HepG2 (cell line): ENCODE measurements at regions not wholly inside any gene's neighbourhood (a gene's known extent, or its start where the extent isn't known, plus 50 kb on each side); places are given as distances from the start of the nearest gene placed in this dataset.
A peak's percentile ranks its signal among the peaks of the same experiment; 100 is the strongest.

Experiments
- ATAC-seq: fragments of 200-7000 bp; cut with Tn5 transposase; 3 replicates; pipeline ENCODE4 v1.9.1; 2020; ENCODE audit warnings: mild to moderate bottlenecking, moderate library complexity
- BruUV-seq: library from RNA; stranded (reverse); fragments of 400-500 nt; replicated peaks from 2 replicates; lab custom pipeline; 2021; lab: Mats Ljungman, UMichigan
- CTCF ChIA-PET: fragments of 300-600 bp; formaldehyde crosslinking; extraction: SDS; loops from one replicate; lab custom pipeline; 2021; ENCODE audit warnings: low total read pairs, inconsistent platforms, low intra/inter-chr PET ratio; lab: Yijun Ruan, JAX
- POLR2A ChIA-PET: fragments of 350-600 bp; sonication (Branson Sonifier 250); formaldehyde crosslinking; loops from one replicate; lab custom pipeline; 2020; ENCODE audit warnings: antibody characterized with exemption, inconsistent platforms; lab: Yijun Ruan, JAX
- DNase-seq: peaks from one replicate; pipeline ENCODE4 v3.0.0-alpha.2; 2015; ENCODE audit warnings: low spot score
- FAIRE-seq: peaks from 3 replicates; lab custom pipeline; 2011; peaks lifted over from hg19 to GRCh38; lab: Jason Lieb, UNC
- H2AFZ ChIP-seq: one replicate; pipeline ENCODE4 v1.6.1; 2011; ENCODE audit warnings: low read length, inconsistent platforms
- H3K27ac ChIP-seq: fragments of 300-600 bp; 3 replicates; pipeline ENCODE4 v1.8.0; 2011; ENCODE audit warnings: mixed run types, mild to moderate bottlenecking, mixed read lengths, low read length, inconsistent platforms; ENCODE audit not compliant: insufficient read depth; ENCODE audit errors: extremely low read length
- H3K27me3 ChIP-seq, 2 experiments: fragments of 200-600 bp in 1 of 2; 2 replicates in 1 of 2; 3 replicates in 1 of 2; pipeline versions ENCODE4 v1.6.0 to v1.8.0; 2011; ENCODE audit warnings: low read length in 2 of 2, mild to moderate bottlenecking in 2 of 2, moderate library complexity in 2 of 2, inconsistent platforms in 1 of 2; ENCODE audit not compliant: insufficient read depth in 2 of 2, control insufficient read depth in 1 of 2
- H3K36me3 ChIP-seq, 2 experiments: fragments of 200-600 bp in 1 of 2; replicated peaks in 1 of 2; 2 replicates in 1 of 2; 3 replicates in 1 of 2; pipeline versions ENCODE4 v1.5.1 to v1.8.0; 2011; ENCODE audit warnings: low read length in 2 of 2, inconsistent platforms in 1 of 2; ENCODE audit not compliant: insufficient read depth in 2 of 2, control insufficient read depth in 1 of 2
- H3K4me1 ChIP-seq: 2 replicates; pipeline ENCODE4 v1.5.1; 2012; ENCODE audit warnings: low read length, inconsistent platforms; ENCODE audit not compliant: insufficient read depth
- H3K4me2 ChIP-seq: 2 replicates; pipeline ENCODE4 v1.6.0; 2011; ENCODE audit warnings: low read depth, low read length, inconsistent platforms
- H3K4me3 ChIP-seq, 3 experiments: fragments of 200-600 bp in 1 of 3; sonication (generic), shearing (Covaris generic) in 1 of 3; replicated peaks in 1 of 3; 2 replicates each; pipeline ENCODE4 v1.5.1; 2011 to 2016; ENCODE audit warnings: low read length in 3 of 3, inconsistent platforms in 2 of 3, low read depth in 2 of 3, mild to moderate bottlenecking in 2 of 3, control low read depth in 1 of 3, mixed read lengths in 1 of 3; ENCODE audit not compliant: insufficient read depth in 1 of 3
- H3K79me2 ChIP-seq: one replicate; pipeline ENCODE4 v1.6.1; 2011; ENCODE audit warnings: low read length, inconsistent platforms; ENCODE audit not compliant: insufficient read depth
- H3K9ac ChIP-seq: 2 replicates; pipeline ENCODE4 v1.6.0; 2011; ENCODE audit warnings: mild to moderate bottlenecking, low read depth, low read length, inconsistent platforms; ENCODE audit not compliant: insufficient read depth
- H3K9me3 ChIP-seq: 2 replicates; pipeline ENCODE4 v1.5.1; 2012; ENCODE audit warnings: mild to moderate bottlenecking, low read length
- H4K20me1 ChIP-seq: 2 replicates; pipeline ENCODE4 v1.6.0; 2011; ENCODE audit warnings: inconsistent platforms, mild to moderate bottlenecking, low read length, moderate library complexity; ENCODE audit not compliant: insufficient read depth
- FOSL2 ChIP-seq: sonication (generic); formaldehyde crosslinking; IDR thresholded peaks from 2 replicates; pipeline ENCODE4 v1.4.0; 2020; ENCODE audit warnings: missing genetic modification reagents
- HNRNPK ChIP-seq: fragments of 200-400 bp; formaldehyde crosslinking; IDR thresholded peaks from 2 replicates; pipeline ENCODE4 v1.6.1; 2018; ENCODE audit warnings: low read length, low read depth, moderate library complexity, mild to moderate bottlenecking; ENCODE audit not compliant: poor library complexity, severe bottlenecking
- KDM6A ChIP-seq: IDR thresholded peaks from 2 replicates; pipeline ENCODE4 v1.6.1; 2016; ENCODE audit warnings: low read depth
- RAD21 ChIP-seq: fragments of 450-650 bp; formaldehyde crosslinking; IDR thresholded peaks from 2 replicates; pipeline ENCODE4 v1.5.0; 2020; ENCODE audit warnings: mild to moderate bottlenecking
- SMAD3 ChIP-seq: sonication (generic); formaldehyde crosslinking; IDR thresholded peaks from 2 replicates; pipeline ENCODE4 v1.4.0; 2020; ENCODE audit warnings: missing genetic modification reagents
- SOX13 ChIP-seq, 3 experiments: fragments of 450-650 bp in 1 of 3; sonication (generic) in 1 of 3; formaldehyde crosslinking in 1 of 3; IDR thresholded peaks in 2 of 3; conservative IDR thresholded peaks in 1 of 3; 2 replicates each; pipeline versions ENCODE4 v1.5.0 to v1.6.1; 2016 to 2020; ENCODE audit warnings: antibody characterized with exemption in 1 of 3, mild to moderate bottlenecking in 1 of 3, missing compliant biosample characterization in 1 of 3, missing genetic modification reagents in 1 of 3, moderate library complexity in 1 of 3
- ZKSCAN8 ChIP-seq: IDR thresholded peaks from 2 replicates; pipeline ENCODE4 v1.6.1; 2016; ENCODE audit warnings: borderline replicate concordance, missing genetic modification reagents, missing compliant biosample characterization
- ZNF256 ChIP-seq: sonication (generic); formaldehyde crosslinking; conservative IDR thresholded peaks from 2 replicates; pipeline ENCODE4 v1.4.0; 2020; ENCODE audit warnings: missing genetic modification reagents
- ZNF605 ChIP-seq: sonication (generic); formaldehyde crosslinking; IDR thresholded peaks from 2 replicates; pipeline ENCODE4 v1.8.0; 2022; ENCODE audit warnings: mild to moderate bottlenecking, missing genetic modification reagents
- ZNF616 ChIP-seq: sonication (generic); formaldehyde crosslinking; IDR thresholded peaks from 2 replicates; pipeline ENCODE4 v1.5.0; 2020; ENCODE audit warnings: low read depth, mild to moderate bottlenecking, missing genetic modification reagents
- WGBS: methylation state at CpG from one replicate; pipeline ENCODE4 v1.1.6; 2017; ENCODE audit warnings: low lambda C conversion rate; 5-methylcytosine and 5-hydroxymethylcytosine counted together
- in situ Hi-C: cut with HindIII; loops from 2 replicates; pipeline ENCODE4 v1.10.0; 2017; ENCODE audit warnings: low pct_unique_long_range_greater_than_20kb; ENCODE audit not compliant: extremely low pct_ligation_motif_present
- intact Hi-C: fragments of 100-400 bp; cut with micrococcal nuclease; formaldehyde crosslinking; loops from one replicate; pipeline ENCODE4 v1.10.0; 2022; ENCODE audit not compliant: unreplicated experiment
- TF ChIP-seq, protein P1 (sequence below): IDR thresholded peaks from 2 replicates; pipeline ENCODE4 v1.4.0; 2020; ENCODE audit warnings: mild to moderate bottlenecking, missing genetic modification reagents
- TF ChIP-seq, protein P2 (sequence below): sonication (generic); formaldehyde crosslinking; IDR thresholded peaks from 2 replicates; pipeline ENCODE4 v1.5.1; 2020; ENCODE audit warnings: missing genetic modification reagents, mild to moderate bottlenecking, borderline replicate concordance
- TF ChIP-seq, protein P3 (sequence below): sonication (generic); formaldehyde crosslinking; IDR thresholded peaks from 2 replicates; pipeline ENCODE4 v1.5.1; 2020; ENCODE audit warnings: mild to moderate bottlenecking, moderate library complexity, missing genetic modification reagents
- TF ChIP-seq, protein P4 (sequence below): sonication (generic); formaldehyde crosslinking; IDR thresholded peaks from 2 replicates; pipeline ENCODE4 v1.9.0; 2022; ENCODE audit warnings: missing genetic modification reagents, mild to moderate bottlenecking, borderline replicate concordance

DNA sequence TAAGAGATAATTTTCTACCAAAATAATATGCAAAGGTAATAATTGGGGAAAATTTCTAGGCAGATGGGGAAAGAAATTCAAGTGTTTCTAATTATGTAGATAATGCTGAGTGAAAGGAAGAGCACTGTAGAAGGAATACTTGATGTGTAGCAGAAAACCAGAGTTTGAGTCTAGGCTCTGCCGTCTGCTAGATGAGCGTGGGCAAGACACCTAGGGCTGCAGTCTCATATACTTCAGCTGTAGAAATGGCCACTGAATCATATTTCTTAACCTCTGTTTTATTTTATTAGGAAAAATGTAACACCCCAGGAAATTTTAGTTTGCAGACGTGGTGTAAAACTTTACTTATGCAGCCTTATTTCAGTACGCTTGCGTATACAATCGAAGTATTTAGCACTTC, 59.8 kb upstream of the SLC38A2 start (continued):
- TF ChIP-seq, protein P1, sequence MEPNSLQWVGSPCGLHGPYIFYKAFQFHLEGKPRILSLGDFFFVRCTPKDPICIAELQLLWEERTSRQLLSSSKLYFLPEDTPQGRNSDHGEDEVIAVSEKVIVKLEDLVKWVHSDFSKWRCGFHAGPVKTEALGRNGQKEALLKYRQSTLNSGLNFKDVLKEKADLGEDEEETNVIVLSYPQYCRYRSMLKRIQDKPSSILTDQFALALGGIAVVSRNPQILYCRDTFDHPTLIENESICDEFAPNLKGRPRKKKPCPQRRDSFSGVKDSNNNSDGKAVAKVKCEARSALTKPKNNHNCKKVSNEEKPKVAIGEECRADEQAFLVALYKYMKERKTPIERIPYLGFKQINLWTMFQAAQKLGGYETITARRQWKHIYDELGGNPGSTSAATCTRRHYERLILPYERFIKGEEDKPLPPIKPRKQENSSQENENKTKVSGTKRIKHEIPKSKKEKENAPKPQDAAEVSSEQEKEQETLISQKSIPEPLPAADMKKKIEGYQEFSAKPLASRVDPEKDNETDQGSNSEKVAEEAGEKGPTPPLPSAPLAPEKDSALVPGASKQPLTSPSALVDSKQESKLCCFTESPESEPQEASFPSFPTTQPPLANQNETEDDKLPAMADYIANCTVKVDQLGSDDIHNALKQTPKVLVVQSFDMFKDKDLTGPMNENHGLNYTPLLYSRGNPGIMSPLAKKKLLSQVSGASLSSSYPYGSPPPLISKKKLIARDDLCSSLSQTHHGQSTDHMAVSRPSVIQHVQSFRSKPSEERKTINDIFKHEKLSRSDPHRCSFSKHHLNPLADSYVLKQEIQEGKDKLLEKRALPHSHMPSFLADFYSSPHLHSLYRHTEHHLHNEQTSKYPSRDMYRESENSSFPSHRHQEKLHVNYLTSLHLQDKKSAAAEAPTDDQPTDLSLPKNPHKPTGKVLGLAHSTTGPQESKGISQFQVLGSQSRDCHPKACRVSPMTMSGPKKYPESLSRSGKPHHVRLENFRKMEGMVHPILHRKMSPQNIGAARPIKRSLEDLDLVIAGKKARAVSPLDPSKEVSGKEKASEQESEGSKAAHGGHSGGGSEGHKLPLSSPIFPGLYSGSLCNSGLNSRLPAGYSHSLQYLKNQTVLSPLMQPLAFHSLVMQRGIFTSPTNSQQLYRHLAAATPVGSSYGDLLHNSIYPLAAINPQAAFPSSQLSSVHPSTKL (CRISPR knock-in tag): no peak
- no peak for TF ChIP-seq ZNF256 (CRISPR knock-in tag)
- TF ChIP-seq, protein P2, sequence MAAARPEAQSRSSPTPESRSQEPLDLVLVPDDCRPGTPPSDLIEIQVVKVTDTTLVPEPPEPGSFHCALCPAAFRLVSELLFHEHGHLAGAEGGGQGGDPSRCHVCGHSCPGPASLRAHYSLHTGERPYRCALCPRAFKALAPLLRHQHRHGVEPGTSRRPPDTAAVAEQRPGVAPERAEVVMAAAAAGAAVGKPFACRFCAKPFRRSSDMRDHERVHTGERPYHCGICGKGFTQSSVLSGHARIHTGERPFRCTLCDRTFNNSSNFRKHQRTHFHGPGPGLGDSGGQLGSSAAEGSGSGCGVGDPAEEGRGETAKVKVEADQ (CRISPR knock-in tag): no peak
- no peak for TF ChIP-seq ZNF616 (CRISPR knock-in tag)
- TF ChIP-seq ZKSCAN8: no peak
- TF ChIP-seq KDM6A (CRISPR knock-in tag): no peak
- TF ChIP-seq, all 625 proteins: peak for 0

DNA sequence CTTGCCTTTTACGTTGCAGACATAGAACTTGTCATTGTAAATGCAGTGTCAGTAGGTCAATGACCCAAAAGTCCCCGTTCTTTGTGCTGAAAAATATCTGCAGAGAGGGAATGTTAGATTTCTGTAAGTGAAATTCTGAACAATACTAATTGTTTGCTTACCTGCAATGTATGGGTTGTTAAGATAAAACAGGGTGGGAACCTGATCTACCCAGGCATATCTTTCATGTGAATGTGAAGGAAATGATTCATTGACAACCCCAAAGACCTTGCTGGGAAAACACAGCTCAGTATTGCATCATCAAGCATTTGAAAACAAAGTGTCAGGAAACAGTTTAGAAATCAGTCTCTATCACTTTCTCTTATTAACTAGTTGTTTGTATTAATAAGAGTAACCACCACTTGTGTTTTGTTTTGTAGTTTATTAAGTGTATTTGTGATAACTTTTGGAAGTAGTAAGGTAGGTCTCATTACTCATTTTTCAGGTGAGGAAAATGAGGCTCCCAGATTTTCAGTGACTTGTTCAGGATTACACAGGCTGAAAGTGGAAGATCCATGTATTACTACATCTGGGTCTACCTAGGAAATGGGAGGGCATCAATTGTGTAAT, 57.9 kb upstream of the SLC38A2 start:
- Histone ChIP-seq H3K27me3 (no peaks in the 10 kb centered on the region), H3K79me2 (peaks cover 2% of the 10 kb centered on the region), H3K27ac (peak overlapping the region; percentile 58), H3K4me1 (peaks cover 37% of the 10 kb centered on the region), H2AFZ (no peak overlapping the region), H3K9me3 (peaks cover 11% of the 10 kb centered on the region), H3K4me2 (peak overlapping the region; percentile 52), H3K9ac (peak overlapping the region; percentile 41; the same call in 1 of the 2 replicates), H4K20me1 (no peaks in the 10 kb centered on the region), H3K4me3 (peak overlapping the region in 1 of 3 experiments; percentile 2; a peak in 2 of 6 replicates), H3K36me3 (no peaks in the 10 kb centered on the region)
- peak; percentile 90 for ATAC-seq
- BruUV-seq: no TSS peak
- DNase-seq: peak; percentile 95
- in situ Hi-C loops: loop anchor here (5.0 kb wide), 1 partner anchor 43 kb away; no protein-coding TSS in a partner anchor
- peak; percentile 88 for FAIRE-seq
- CTCF ChIA-PET: no interaction called here
- 0% methylated on average over 2 of the region's 2 CpGs for WGBS
- POLR2A ChIA-PET: interaction anchor here (0.7 to 1.2 kb wide), 6 partner anchors 15 to 231 kb away, joined by 3 to 4 read pairs (median 3); no protein-coding TSS in a partner anchor
- intact Hi-C loops: loop anchor here (1.0 to 5.0 kb wide), 5 partner anchors 39 to 247 kb away; partner anchors contain the start of gene SLC38A2
- TF ChIP-seq RAD21 (CRISPR knock-in tag) (no peak), HNRNPK (no peak), FOSL2 (CRISPR knock-in tag) (peak; percentile 96), SOX13 (IDR thresholded peaks at IDR 0.05) (peak; percentile 94), SOX13 (CRISPR knock-in tag; conservative IDR thresholded peaks at IDR 0.05 in 1 of 2, IDR thresholded peaks at IDR 0.05 in 1 of 2) (peak in 1 of 2 experiments; percentile 99; a peak in 2 of 4 replicates), ZNF605 (CRISPR knock-in tag) (no peak), SMAD3 (peak; percentile 68)
- TF ChIP-seq, protein P3, sequence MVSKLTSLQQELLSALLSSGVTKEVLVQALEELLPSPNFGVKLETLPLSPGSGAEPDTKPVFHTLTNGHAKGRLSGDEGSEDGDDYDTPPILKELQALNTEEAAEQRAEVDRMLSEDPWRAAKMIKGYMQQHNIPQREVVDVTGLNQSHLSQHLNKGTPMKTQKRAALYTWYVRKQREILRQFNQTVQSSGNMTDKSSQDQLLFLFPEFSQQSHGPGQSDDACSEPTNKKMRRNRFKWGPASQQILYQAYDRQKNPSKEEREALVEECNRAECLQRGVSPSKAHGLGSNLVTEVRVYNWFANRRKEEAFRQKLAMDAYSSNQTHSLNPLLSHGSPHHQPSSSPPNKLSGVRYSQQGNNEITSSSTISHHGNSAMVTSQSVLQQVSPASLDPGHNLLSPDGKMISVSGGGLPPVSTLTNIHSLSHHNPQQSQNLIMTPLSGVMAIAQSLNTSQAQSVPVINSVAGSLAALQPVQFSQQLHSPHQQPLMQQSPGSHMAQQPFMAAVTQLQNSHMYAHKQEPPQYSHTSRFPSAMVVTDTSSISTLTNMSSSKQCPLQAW: peak; percentile 74; the same call in 1 of the 2 replicates
- TF ChIP-seq, protein P4, sequence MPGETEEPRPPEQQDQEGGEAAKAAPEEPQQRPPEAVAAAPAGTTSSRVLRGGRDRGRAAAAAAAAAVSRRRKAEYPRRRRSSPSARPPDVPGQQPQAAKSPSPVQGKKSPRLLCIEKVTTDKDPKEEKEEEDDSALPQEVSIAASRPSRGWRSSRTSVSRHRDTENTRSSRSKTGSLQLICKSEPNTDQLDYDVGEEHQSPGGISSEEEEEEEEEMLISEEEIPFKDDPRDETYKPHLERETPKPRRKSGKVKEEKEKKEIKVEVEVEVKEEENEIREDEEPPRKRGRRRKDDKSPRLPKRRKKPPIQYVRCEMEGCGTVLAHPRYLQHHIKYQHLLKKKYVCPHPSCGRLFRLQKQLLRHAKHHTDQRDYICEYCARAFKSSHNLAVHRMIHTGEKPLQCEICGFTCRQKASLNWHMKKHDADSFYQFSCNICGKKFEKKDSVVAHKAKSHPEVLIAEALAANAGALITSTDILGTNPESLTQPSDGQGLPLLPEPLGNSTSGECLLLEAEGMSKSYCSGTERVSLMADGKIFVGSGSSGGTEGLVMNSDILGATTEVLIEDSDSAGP (CRISPR knock-in tag): no peak
